H9 (cell line): ENCODE measurements at regions not wholly inside any gene's neighbourhood (a gene's known extent, or its start where the extent isn't known, plus 50 kb on each side); places are given as distances from the start of the nearest gene placed in this dataset.

Experiments used
- DNase-seq: peaks from one replicate; pipeline ENCODE4 v3.0.0-alpha.2; 2017
- H2AFZ ChIP-seq: one replicate; pipeline ENCODE4 v1.6.1; 2013; ENCODE audit warnings: mild to moderate bottlenecking, low read length, control low read depth, moderate library complexity
- H2AK5ac ChIP-seq: 2 replicates; pipeline ENCODE4 v1.6.1; 2013; ENCODE audit warnings: low read length, control low read depth, mixed read lengths; ENCODE audit not compliant: insufficient read length
- H2BK120ac ChIP-seq: one replicate; pipeline ENCODE4 v1.6.1; 2013; ENCODE audit warnings: low read depth, mild to moderate bottlenecking, low read length, control low read depth, inconsistent platforms; ENCODE audit not compliant: poor library complexity, severe bottlenecking
- H2BK12ac ChIP-seq: 2 replicates; pipeline ENCODE4 v1.6.1; 2013; ENCODE audit warnings: low read length, control low read depth, mixed read lengths, low read depth; ENCODE audit not compliant: insufficient read length
- H2BK15ac ChIP-seq: 2 replicates; pipeline ENCODE4 v1.6.1; 2013; ENCODE audit warnings: low read depth, low read length, control low read depth
- H2BK20ac ChIP-seq: one replicate; pipeline ENCODE4 v1.6.1; 2013; ENCODE audit warnings: low read depth, mild to moderate bottlenecking, low read length, control low read depth, inconsistent platforms; ENCODE audit not compliant: poor library complexity, severe bottlenecking
- H2BK5ac ChIP-seq: 2 replicates; pipeline ENCODE4 v1.6.1; 2013; ENCODE audit warnings: low read length, control low read depth, mixed read lengths; ENCODE audit not compliant: insufficient read length
- H3K14ac ChIP-seq: 2 replicates; pipeline ENCODE4 v1.6.1; 2013; ENCODE audit warnings: low read length, control low read depth; ENCODE audit not compliant: insufficient read depth
- H3K18ac ChIP-seq: 2 replicates; pipeline ENCODE4 v1.6.1; 2013; ENCODE audit warnings: low read depth, mild to moderate bottlenecking, mixed read lengths, low read length, control low read depth; ENCODE audit not compliant: insufficient read length
- H3K23ac ChIP-seq: 2 replicates; pipeline ENCODE4 v1.6.1; 2013; ENCODE audit warnings: low read length, control low read depth, mixed read lengths, low read depth; ENCODE audit not compliant: insufficient read length
- H3K23me2 ChIP-seq: 2 replicates; pipeline ENCODE4 v1.6.1; 2013; ENCODE audit warnings: low read depth, mild to moderate bottlenecking, mixed read lengths, low read length, control low read depth; ENCODE audit not compliant: insufficient read length, poor library complexity, severe bottlenecking
- H3K27ac ChIP-seq: 2 replicates; pipeline ENCODE4 v1.5.1; 2013; ENCODE audit warnings: low read length, control low read depth, mixed read lengths, low read depth; ENCODE audit not compliant: insufficient read length
- H3K27me3 ChIP-seq: 2 replicates; pipeline ENCODE4 v1.6.1; 2013; ENCODE audit warnings: low read length, control low read depth, inconsistent platforms; ENCODE audit not compliant: insufficient read depth
- H3K4ac ChIP-seq: 2 replicates; pipeline ENCODE4 v1.6.1; 2013; ENCODE audit warnings: low read depth, mild to moderate bottlenecking, control low read depth, inconsistent platforms, low read length, moderate library complexity
- H3K4me1 ChIP-seq: 2 replicates; pipeline ENCODE4 v1.6.1; 2013; ENCODE audit warnings: low read length, control low read depth, inconsistent platforms; ENCODE audit not compliant: insufficient read depth
- H3K4me2 ChIP-seq: 2 replicates; pipeline ENCODE4 v1.6.1; 2013; ENCODE audit warnings: low read length, control low read depth, mixed read lengths; ENCODE audit not compliant: insufficient read length, insufficient read depth
- H3K56ac ChIP-seq: 2 replicates; pipeline ENCODE4 v1.6.1; 2013; ENCODE audit warnings: low read depth, mild to moderate bottlenecking, mixed read lengths, low read length, control low read depth; ENCODE audit not compliant: insufficient read length
- H3K79me1 ChIP-seq: 2 replicates; pipeline ENCODE4 v1.6.1; 2013; ENCODE audit warnings: low read depth, mild to moderate bottlenecking, moderate library complexity, low read length, control low read depth, inconsistent platforms; ENCODE audit not compliant: insufficient read depth, poor library complexity, severe bottlenecking
- H3K79me2 ChIP-seq: 2 replicates; pipeline ENCODE4 v1.6.1; 2013; ENCODE audit warnings: low read length, control low read depth, inconsistent platforms; ENCODE audit not compliant: insufficient read depth
- H3K9ac ChIP-seq: 2 replicates; pipeline ENCODE4 v1.6.1; 2013; ENCODE audit warnings: low read length, control low read depth, mixed read lengths; ENCODE audit not compliant: insufficient read length; ENCODE audit errors: extremely low read depth
- H3K9me3 ChIP-seq: one replicate; pipeline ENCODE4 v1.6.1; 2013; ENCODE audit warnings: low read depth, low read length, inconsistent platforms; ENCODE audit not compliant: control insufficient read depth
- H3T11ph ChIP-seq: one replicate; pipeline ENCODE4 v1.6.1; 2013; ENCODE audit warnings: mild to moderate bottlenecking, low read length, control low read depth, inconsistent platforms
- H4K20me1 ChIP-seq: one replicate; pipeline ENCODE4 v1.6.1; 2013; ENCODE audit not compliant: control insufficient read depth, insufficient read length, insufficient read depth
- H4K5ac ChIP-seq: 2 replicates; pipeline ENCODE4 v1.6.1; 2013; ENCODE audit warnings: low read depth, mild to moderate bottlenecking, mixed read lengths, low read length, control low read depth; ENCODE audit not compliant: insufficient read length
- H4K8ac ChIP-seq: replicated peaks from 2 replicates; pipeline ENCODE4 v1.6.1; 2013; ENCODE audit warnings: low read length, control low read depth, mixed read lengths, low read depth; ENCODE audit not compliant: insufficient read length
- H4K91ac ChIP-seq: 2 replicates; pipeline ENCODE4 v1.6.1; 2013; ENCODE audit warnings: low read depth, mild to moderate bottlenecking, moderate library complexity, mixed read lengths, low read length, control low read depth; ENCODE audit not compliant: insufficient read length
- H3K27ac Mint-ChIP-seq, 3 experiments: 2 replicates in 2 of 3; 3 replicates in 1 of 3; pipeline ENCODE4 v1.8.0; 2020 to 2021; ENCODE audit warnings: mixed read lengths in 3 of 3, mild to moderate bottlenecking in 1 of 3, moderate library complexity in 1 of 3
- H3K27me3 Mint-ChIP-seq: 2 replicates; pipeline ENCODE4 v1.8.0; 2021; ENCODE audit warnings: low read depth, mild to moderate bottlenecking, moderate library complexity, mixed read lengths
- H3K36me3 Mint-ChIP-seq, 3 experiments: 2 replicates in 2 of 3; 3 replicates in 1 of 3; pipeline ENCODE4 v1.8.0; 2020 to 2021; ENCODE audit warnings: low read depth in 3 of 3, mixed read lengths in 3 of 3; ENCODE audit not compliant: insufficient read depth in 1 of 3
- H3K4me1 Mint-ChIP-seq, 2 experiments: 2 replicates each; pipeline ENCODE4 v1.8.0; 2020; ENCODE audit warnings: mixed read lengths in 2 of 2
- H3K4me3 Mint-ChIP-seq, 2 experiments: 2 replicates in 1 of 2; 3 replicates in 1 of 2; pipeline ENCODE4 v1.8.0; 2020 to 2021; ENCODE audit warnings: mild to moderate bottlenecking in 2 of 2, mixed read lengths in 2 of 2, moderate library complexity in 1 of 2
- H3K9me3 Mint-ChIP-seq, 2 experiments: 2 replicates in 1 of 2; 3 replicates in 1 of 2; pipeline ENCODE4 v1.8.0; 2020; ENCODE audit warnings: mild to moderate bottlenecking in 2 of 2, mixed read lengths in 2 of 2, moderate library complexity in 1 of 2
- WGBS: extraction: QIAGEN DNeasy Blood & Tissue Kit; methylation state at CpG from one replicate; pipeline ENCODE4 v1.1.7; 2013; ENCODE audit warnings: missing lambda C conversion rate, low lambda C conversion rate, mixed read lengths; ENCODE audit not compliant: insufficient read length; ENCODE audit errors: extremely low coverage; 5-methylcytosine and 5-hydroxymethylcytosine counted together
- TF ChIP-seq, protein P1 (sequence below): fragments of 200-600 bp; sonication (generic); conservative IDR thresholded peaks from 3 replicates; pipeline ENCODE4 v1.8.0; 2021; ENCODE audit warnings: antibody characterized with exemption, mild to moderate bottlenecking

GRCh38 chr3:117666325-117666724, 956.7 kb downstream of the TUSC7 start:
- Histone ChIP-seq H3K23ac (no peak overlapping the region), H2BK120ac (no peak overlapping the region), H3K9ac (no peak overlapping the region), H3K27me3 (no peaks in the 10 kb centered on the region), H3K23me2 (no peaks in the 10 kb centered on the region), H3K56ac (no peak overlapping the region), H2BK5ac (no peak overlapping the region), H2BK12ac (no peak overlapping the region), H4K20me1 (no peaks in the 10 kb centered on the region), H3K4me2 (no peak overlapping the region), H3K4me1 (no peaks in the 10 kb centered on the region), H2AK5ac (no peak overlapping the region), H4K8ac (no peak overlapping the region), H3K14ac (no peak overlapping the region), H3K4ac (no peak overlapping the region), H3K18ac (no peak overlapping the region), H2AFZ (no peak overlapping the region), H3K27ac (no peak overlapping the region), H3K9me3 (no peaks in the 10 kb centered on the region), H4K5ac (no peak overlapping the region), H3K79me2 (no peaks in the 10 kb centered on the region), H3K79me1 (no peaks in the 10 kb centered on the region), H2BK15ac (no peak overlapping the region), H4K91ac (no peak overlapping the region), H2BK20ac (no peak overlapping the region), H3T11ph (no peak overlapping the region)
- TF ChIP-seq, protein P1, sequence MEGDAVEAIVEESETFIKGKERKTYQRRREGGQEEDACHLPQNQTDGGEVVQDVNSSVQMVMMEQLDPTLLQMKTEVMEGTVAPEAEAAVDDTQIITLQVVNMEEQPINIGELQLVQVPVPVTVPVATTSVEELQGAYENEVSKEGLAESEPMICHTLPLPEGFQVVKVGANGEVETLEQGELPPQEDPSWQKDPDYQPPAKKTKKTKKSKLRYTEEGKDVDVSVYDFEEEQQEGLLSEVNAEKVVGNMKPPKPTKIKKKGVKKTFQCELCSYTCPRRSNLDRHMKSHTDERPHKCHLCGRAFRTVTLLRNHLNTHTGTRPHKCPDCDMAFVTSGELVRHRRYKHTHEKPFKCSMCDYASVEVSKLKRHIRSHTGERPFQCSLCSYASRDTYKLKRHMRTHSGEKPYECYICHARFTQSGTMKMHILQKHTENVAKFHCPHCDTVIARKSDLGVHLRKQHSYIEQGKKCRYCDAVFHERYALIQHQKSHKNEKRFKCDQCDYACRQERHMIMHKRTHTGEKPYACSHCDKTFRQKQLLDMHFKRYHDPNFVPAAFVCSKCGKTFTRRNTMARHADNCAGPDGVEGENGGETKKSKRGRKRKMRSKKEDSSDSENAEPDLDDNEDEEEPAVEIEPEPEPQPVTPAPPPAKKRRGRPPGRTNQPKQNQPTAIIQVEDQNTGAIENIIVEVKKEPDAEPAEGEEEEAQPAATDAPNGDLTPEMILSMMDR: no peak
- Mint-ChIP-seq H3K9me3 (no peaks in the 10 kb centered on the region), H3K27me3 (no peaks in the 10 kb centered on the region; the same call in 1 of the 2 replicates), H3K36me3 (no peaks in the 10 kb centered on the region), H3K4me1 (peaks cover 5 to 8% of the 10 kb centered on the region in 2 experiments), H3K27ac (no peak overlapping the region), H3K4me3 (no peak overlapping the region)
- no CpG with 5 or more reads among the region's 3 CpGs for WGBS
- no peak for DNase-seq
